PC-3 (cell line): ENCODE measurements at regions not wholly inside any gene's neighbourhood (a gene's known extent, or its start where the extent isn't known, plus 50 kb on each side); places are given as distances from the start of the nearest gene placed in this dataset.

ENCODE experiments used
- CTCF ChIP-seq: fragments of 300-600 bp; sonication (generic); conservative IDR thresholded peaks from 2 replicates; pipeline ENCODE4 v1.5.1; 2017; ENCODE audit warnings: antibody characterized with exemption, low read depth, mild to moderate bottlenecking, low read length
- EZH2phosphoT487 ChIP-seq: fragments of 300-600 bp; sonication (generic); IDR thresholded peaks from 2 replicates; pipeline ENCODE4 v1.6.1; 2018; ENCODE audit warnings: mild to moderate bottlenecking, antibody characterized with exemption, low read length, borderline replicate concordance

DNA sequence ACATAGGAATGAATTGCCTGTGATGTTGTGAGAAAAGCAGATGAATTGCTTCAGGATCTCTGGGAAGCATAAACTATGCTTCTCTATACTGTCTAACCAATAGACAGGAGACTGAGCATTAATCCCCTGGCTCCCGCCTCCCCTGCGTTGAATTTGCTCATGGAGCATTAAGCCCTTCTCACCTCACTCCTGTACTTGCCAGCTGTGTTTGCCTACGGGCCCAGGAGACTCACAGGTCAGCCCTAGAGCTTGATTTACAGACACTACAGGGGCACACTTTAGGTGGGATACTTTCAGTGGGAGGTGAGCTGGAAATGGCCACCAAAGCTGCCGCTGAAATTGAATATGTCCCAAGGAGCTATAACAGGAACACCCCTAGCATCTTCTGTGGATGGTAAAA is 418.7 kb downstream of the CBLN4 start:
- no peak for TF ChIP-seq CTCF
- TF ChIP-seq EZH2phosphoT487, result no peak
